HCT116 (cell line): ENCODE measurements at regions not wholly inside any gene's neighbourhood (a gene's known extent, or its start where the extent isn't known, plus 50 kb on each side); places are given as distances from the start of the nearest gene placed in this dataset.

Source experiments
- ATAC-seq: fragments of 200-7000 bp; cut with Tn5 transposase; 2 replicates; pipeline ENCODE4 v1.9.1; 2020; ENCODE audit warnings: mild to moderate bottlenecking, moderate library complexity
- BruUV-seq: library from RNA; stranded (reverse); fragments of 400-500 nt; replicated peaks from 2 replicates; lab custom pipeline; 2021; lab: Mats Ljungman, UMichigan
- CTCF ChIA-PET: fragments of 300-600 bp; sonication (Branson Sonifier 250); formaldehyde crosslinking; loops from one replicate; lab custom pipeline; 2021; ENCODE audit warnings: antibody characterized with exemption; lab: Charles Lee
- POLR2A ChIA-PET: fragments of 300-600, 350-600 bp; sonication (Branson Sonifier 250); formaldehyde crosslinking; loops from one replicate; lab custom pipeline; 2021; ENCODE audit warnings: antibody characterized with exemption; lab: Charles Lee
- RAD21 ChIA-PET, 2 experiments: fragments of 300-600 bp; sonication (Branson Sonifier 250); formaldehyde crosslinking; loops; one replicate each; lab custom pipeline; 2023; ENCODE audit warnings: low total read pairs in 2 of 2; ENCODE audit not compliant: uncharacterized antibody in 2 of 2, unreplicated experiment in 2 of 2, low non-redundant PET in 1 of 2; lab: Charles Lee
- DNase-seq: peaks from one replicate; pipeline ENCODE4 v3.0.0-alpha.2; 2010; ENCODE audit warnings: low read depth, low spot score
- H2AFZ ChIP-seq: fragments of 200-600 bp; shearing (Covaris generic), sonication (generic); 2 replicates; pipeline ENCODE4 v1.6.1; 2017; ENCODE audit warnings: low read depth, mixed run types, mixed read lengths, antibody characterized with exemption, low read length; ENCODE audit not compliant: poor library complexity, severe bottlenecking
- H3K27ac ChIP-seq: 2 replicates; pipeline ENCODE4 v1.5.1; 2012; ENCODE audit warnings: low read depth, low read length
- H3K27me3 ChIP-seq: fragments of 200-600 bp; sonication (generic); 2 replicates; pipeline ENCODE4 v1.6.1; 2016; ENCODE audit warnings: mixed run types, low read length, mixed read lengths; ENCODE audit not compliant: insufficient read depth
- H3K36me3 ChIP-seq, 2 experiments: fragments of 200-500 bp in 1 of 2; fragments of 200-600 bp in 1 of 2; sonication (Bioruptor generic) in 1 of 2; sonication (generic) in 1 of 2; 2 replicates each; pipeline versions ENCODE4 v1.5.1 to v1.6.1; 2014 to 2016; ENCODE audit warnings: low read length in 2 of 2, inconsistent platforms in 1 of 2, mixed read lengths in 1 of 2, mixed run types in 1 of 2; ENCODE audit not compliant: insufficient read depth in 2 of 2, control insufficient read depth in 1 of 2
- H3K4me1 ChIP-seq, 2 experiments: fragments of 200-600 bp in 1 of 2; sonication (generic) in 1 of 2; 2 replicates each; pipeline versions ENCODE4 v1.5.1 to v1.6.1; 2012 to 2017; ENCODE audit warnings: low read length in 2 of 2, inconsistent platforms in 1 of 2, mild to moderate bottlenecking in 1 of 2, mixed read lengths in 1 of 2, mixed run types in 1 of 2, moderate library complexity in 1 of 2; ENCODE audit not compliant: insufficient read depth in 2 of 2, control insufficient read depth in 1 of 2
- H3K4me2 ChIP-seq: fragments of 200-600 bp; sonication (generic); 2 replicates; pipeline ENCODE4 v1.6.1; 2017; ENCODE audit warnings: mixed run types, low read length, mixed read lengths
- H3K4me3 ChIP-seq, 2 experiments: fragments of 200-600 bp in 1 of 2; sonication (generic) in 1 of 2; replicated peaks in 1 of 2; 2 replicates each; pipeline ENCODE4 v1.5.1; 2011 to 2016; ENCODE audit warnings: low read length in 2 of 2, control low read depth in 1 of 2, low read depth in 1 of 2, mild to moderate bottlenecking in 1 of 2, mixed read lengths in 1 of 2, mixed run types in 1 of 2
- H3K79me2 ChIP-seq: fragments of 200-600 bp; sonication (generic); 2 replicates; pipeline ENCODE4 v1.6.1; 2017; ENCODE audit warnings: mild to moderate bottlenecking, mixed run types, low read length, moderate library complexity, mixed read lengths; ENCODE audit not compliant: insufficient read depth
- H3K9ac ChIP-seq: fragments of 200-600 bp; sonication (generic); 2 replicates; pipeline ENCODE4 v1.6.1; 2016; ENCODE audit warnings: low read length, mixed read lengths
- H3K9me2 ChIP-seq: fragments of 200-600 bp; sonication (generic), shearing (Covaris generic); 2 replicates; pipeline ENCODE4 v1.6.1; 2017; ENCODE audit warnings: mixed run types, mild to moderate bottlenecking, moderate library complexity; ENCODE audit not compliant: insufficient read depth
- H3K9me3 ChIP-seq, 2 experiments: fragments of 200-500 bp in 1 of 2; fragments of 200-600 bp in 1 of 2; sonication (Bioruptor generic) in 1 of 2; sonication (generic) in 1 of 2; 2 replicates each; pipeline ENCODE4 v1.6.1; 2014 to 2017; ENCODE audit warnings: low read length in 2 of 2, mixed read lengths in 2 of 2, inconsistent platforms in 1 of 2, low read depth in 1 of 2, mild to moderate bottlenecking in 1 of 2, mixed run types in 1 of 2, moderate library complexity in 1 of 2; ENCODE audit not compliant: control insufficient read depth in 1 of 2, insufficient read depth in 1 of 2
- H4K20me1 ChIP-seq: fragments of 200-600 bp; sonication (generic), shearing (Covaris generic); 2 replicates; pipeline ENCODE4 v1.6.1; 2017; ENCODE audit warnings: mixed run types, mild to moderate bottlenecking, moderate library complexity; ENCODE audit not compliant: insufficient read depth
- CBX3 ChIP-seq: IDR thresholded peaks from 2 replicates; pipeline ENCODE4 v1.6.1; 2012; ENCODE audit warnings: low read depth
- CEBPB ChIP-seq: IDR thresholded peaks from 2 replicates; pipeline ENCODE4 v1.6.1; 2012; ENCODE audit warnings: low read depth
- EGR1 ChIP-seq: IDR thresholded peaks from 2 replicates; pipeline ENCODE4 v1.6.1; 2012; ENCODE audit warnings: low read depth
- EZH2 ChIP-seq: fragments of 200-600 bp; sonication (generic); IDR thresholded peaks from 2 replicates; pipeline ENCODE4 v1.6.1; 2017; ENCODE audit warnings: antibody characterized with exemption, mixed run types
- FOSL1 ChIP-seq: IDR thresholded peaks from 2 replicates; pipeline ENCODE4 v1.6.1; 2012; ENCODE audit warnings: low read depth
- JUND ChIP-seq: IDR thresholded peaks from 2 replicates; pipeline ENCODE4 v1.6.1; 2012
- MAX ChIP-seq: IDR thresholded peaks from 2 replicates; pipeline ENCODE4 v1.6.1; 2012
- POLR2AphosphoS5 ChIP-seq: IDR thresholded peaks from 2 replicates; pipeline ENCODE4 v1.6.1; 2011; ENCODE audit warnings: mild to moderate bottlenecking, low read depth, low read length, moderate library complexity
- RAD21 ChIP-seq: IDR thresholded peaks from 2 replicates; pipeline ENCODE4 v1.6.1; 2012; ENCODE audit warnings: low read depth, mild to moderate bottlenecking
- REST ChIP-seq: IDR thresholded peaks from 2 replicates; pipeline ENCODE4 v1.6.1; 2012; ENCODE audit warnings: low read depth
- SP1 ChIP-seq: IDR thresholded peaks from 2 replicates; pipeline ENCODE4 v1.6.1; 2012; ENCODE audit warnings: low read depth
- SRF ChIP-seq: IDR thresholded peaks from 2 replicates; pipeline ENCODE4 v1.6.1; 2012; ENCODE audit warnings: low read depth
- YY1 ChIP-seq: IDR thresholded peaks from 2 replicates; pipeline ENCODE4 v1.6.1; 2011; ENCODE audit warnings: low read length, low read depth, moderate library complexity, mild to moderate bottlenecking; ENCODE audit not compliant: insufficient replicate concordance; ENCODE audit errors: extremely low read depth
- ZFX ChIP-seq: fragments of 450-650 bp; IDR thresholded peaks from 2 replicates; pipeline ENCODE4 v1.6.1; 2017
- intact Hi-C: fragments of 100-400 bp; cut with micrococcal nuclease; formaldehyde crosslinking; loops from 2 replicates; pipeline ENCODE4 v1.10.0; 2022
- TF ChIP-seq, protein P1 (sequence below): IDR thresholded peaks from 2 replicates; pipeline ENCODE4 v1.6.1; 2011; ENCODE audit warnings: mild to moderate bottlenecking, low read length, moderate library complexity; ENCODE audit not compliant: insufficient replicate concordance; ENCODE audit errors: extremely low read depth
- TF ChIP-seq, protein P2 (sequence below): IDR thresholded peaks from 2 replicates; pipeline ENCODE4 v1.6.1; 2012

- CTCF ChIA-PET, result no interaction called here
- POLR2A ChIA-PET, result no interaction called here
- Histone ChIP-seq H3K9me3 (peaks cover 3 to 5% of the 10 kb centered on the region in 2 experiments; a peak in 2 of 4 replicates), H3K9ac (no peak overlapping the region), H4K20me1 (no peaks in the 10 kb centered on the region), H2AFZ (no peak overlapping the region), H3K79me2 (no peaks in the 10 kb centered on the region), H3K9me2 (no peaks in the 10 kb centered on the region), H3K27me3 (no peaks in the 10 kb centered on the region), H3K4me2 (no peak overlapping the region), H3K36me3 (no peaks in the 10 kb centered on the region), H3K4me1 (no peaks in the 10 kb centered on the region), H3K27ac (no peak overlapping the region), H3K4me3 (no peak overlapping the region)
- RAD21 ChIA-PET, result no interaction called here
- TF ChIP-seq SRF (no peak), FOSL1 (no peak), EZH2 (no peak), SP1 (no peak), CEBPB (no peak), POLR2AphosphoS5 (no peak), JUND (no peak), EGR1 (no peak), CBX3 (no peak), RAD21 (no peak), MAX (no peak), REST (no peak), ZFX (no peak), YY1 (no peak)
- TF ChIP-seq, protein P1, sequence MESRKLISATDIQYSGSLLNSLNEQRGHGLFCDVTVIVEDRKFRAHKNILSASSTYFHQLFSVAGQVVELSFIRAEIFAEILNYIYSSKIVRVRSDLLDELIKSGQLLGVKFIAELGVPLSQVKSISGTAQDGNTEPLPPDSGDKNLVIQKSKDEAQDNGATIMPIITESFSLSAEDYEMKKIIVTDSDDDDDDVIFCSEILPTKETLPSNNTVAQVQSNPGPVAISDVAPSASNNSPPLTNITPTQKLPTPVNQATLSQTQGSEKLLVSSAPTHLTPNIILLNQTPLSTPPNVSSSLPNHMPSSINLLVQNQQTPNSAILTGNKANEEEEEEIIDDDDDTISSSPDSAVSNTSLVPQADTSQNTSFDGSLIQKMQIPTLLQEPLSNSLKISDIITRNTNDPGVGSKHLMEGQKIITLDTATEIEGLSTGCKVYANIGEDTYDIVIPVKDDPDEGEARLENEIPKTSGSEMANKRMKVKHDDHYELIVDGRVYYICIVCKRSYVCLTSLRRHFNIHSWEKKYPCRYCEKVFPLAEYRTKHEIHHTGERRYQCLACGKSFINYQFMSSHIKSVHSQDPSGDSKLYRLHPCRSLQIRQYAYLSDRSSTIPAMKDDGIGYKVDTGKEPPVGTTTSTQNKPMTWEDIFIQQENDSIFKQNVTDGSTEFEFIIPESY, result no peak
- TF ChIP-seq, protein P2, sequence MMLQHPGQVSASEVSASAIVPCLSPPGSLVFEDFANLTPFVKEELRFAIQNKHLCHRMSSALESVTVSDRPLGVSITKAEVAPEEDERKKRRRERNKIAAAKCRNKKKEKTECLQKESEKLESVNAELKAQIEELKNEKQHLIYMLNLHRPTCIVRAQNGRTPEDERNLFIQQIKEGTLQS, result no peak
- ATAC-seq (no peak), DNase-seq (no peak)
- intact Hi-C loops, result no loop called here
- BruUV-seq, result no TSS peak
These were observed 735.6 kb upstream of the PTPRD start for GRCh38 chr9:11348366-11348765.
